ENCODE measurements at regions not wholly inside any gene's neighbourhood (a gene's known extent, or its start where the extent isn't known, plus 50 kb on each side); places are given as distances from the start of the nearest gene placed in this dataset.

- H3K9me3 Mint-ChIP-seq, result no peaks in the 10 kb centered on the region
- no peaks in the 10 kb centered on the region for H3K27me3 Mint-ChIP-seq (ENCODE audit: low read depth)
- H3K4me1 Mint-ChIP-seq, result no peaks in the 10 kb centered on the region
- no peak overlapping the region for H3K27ac Mint-ChIP-seq
- H3K4me3 Mint-ChIP-seq, result no peak overlapping the region
- no peaks in the 10 kb centered on the region for H3K36me3 Mint-ChIP-seq (ENCODE audit: low read depth)
- no peak for TF ChIP-seq CTCF (IDR thresholded peaks at IDR 0.05; ENCODE audit: unreplicated experiment in 3 of 3)
These were observed 87.7 kb downstream of the DSEL start for GRCh38 chr18:67428805-67429204.

- H3K36me3 Mint-ChIP-seq (ENCODE audit: low read depth), result no peaks in the 10 kb centered on the region
- H3K27ac Mint-ChIP-seq, result no peak overlapping the region
- H3K9me3 Mint-ChIP-seq, result no peaks in the 10 kb centered on the region
- H3K4me1 Mint-ChIP-seq, result no peaks in the 10 kb centered on the region
- no peak for TF ChIP-seq CTCF (IDR thresholded peaks at IDR 0.05; ENCODE audit: unreplicated experiment in 3 of 3)
- no peaks in the 10 kb centered on the region for H3K27me3 Mint-ChIP-seq (ENCODE audit: low read depth)
- no peak overlapping the region for H3K4me3 Mint-ChIP-seq
These were observed 88.4 kb downstream of the DSEL start for GRCh38 chr18:67428158-67428557.

- Mint-ChIP-seq H3K4me3 (no peak overlapping the region), H3K27me3 (ENCODE audit: low read depth) (no peaks in the 10 kb centered on the region), H3K9me3 (no peaks in the 10 kb centered on the region), H3K4me1 (no peaks in the 10 kb centered on the region), H3K27ac (no peak overlapping the region), H3K36me3 (ENCODE audit: low read depth) (no peaks in the 10 kb centered on the region)
- TF ChIP-seq CTCF (IDR thresholded peaks at IDR 0.05; ENCODE audit: unreplicated experiment in 3 of 3), result no peak
These were observed 90.0 kb downstream of the DSEL start for GRCh38 chr18:67426486-67426885.

DNA sequence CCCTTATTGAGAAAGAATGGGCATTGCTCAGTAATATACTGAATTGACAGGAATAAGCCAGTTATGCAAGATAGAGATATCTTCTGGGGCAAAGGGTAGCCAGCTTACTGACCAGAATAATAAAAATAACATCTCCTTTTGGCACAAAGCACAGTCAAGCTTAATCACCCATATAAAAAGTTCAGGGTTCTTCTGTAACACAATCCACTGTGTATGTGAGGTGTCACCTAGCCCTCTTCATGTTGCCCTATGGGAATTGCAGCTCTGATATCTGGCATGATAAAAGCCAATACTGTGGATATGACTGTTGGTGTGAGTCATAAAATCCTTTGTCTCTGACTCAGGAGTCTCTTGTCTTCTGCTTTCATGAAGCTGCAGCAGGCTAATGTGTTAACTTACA lies 90.8 kb downstream of the DSEL start:
- no peak for TF ChIP-seq CTCF (IDR thresholded peaks at IDR 0.05; ENCODE audit: unreplicated experiment in 3 of 3)
- Mint-ChIP-seq H3K27me3 (ENCODE audit: low read depth) (no peaks in the 10 kb centered on the region), H3K4me3 (no peak overlapping the region), H3K9me3 (no peaks in the 10 kb centered on the region), H3K27ac (no peak overlapping the region), H3K4me1 (no peaks in the 10 kb centered on the region), H3K36me3 (ENCODE audit: low read depth) (no peaks in the 10 kb centered on the region)

DNA sequence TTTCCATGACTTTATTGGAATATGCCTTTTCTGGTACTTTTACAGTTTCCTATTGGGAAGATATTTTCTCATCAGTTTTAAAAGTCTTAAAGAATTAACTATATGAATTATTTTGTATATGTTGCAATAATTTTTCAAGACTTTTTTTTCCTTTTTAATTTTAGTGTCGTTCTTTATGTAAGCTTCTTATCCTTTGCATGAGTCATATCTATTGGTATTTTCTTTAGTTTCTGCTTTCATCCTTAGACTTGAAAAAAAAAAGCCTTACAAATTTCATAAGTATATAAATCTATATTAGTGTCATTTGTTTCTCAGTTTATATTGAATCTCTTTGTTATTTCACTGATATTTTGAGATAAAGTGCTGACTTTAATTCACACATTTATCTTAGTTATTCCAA lies 94.9 kb downstream of the DSEL start:
- H3K27me3 Mint-ChIP-seq (ENCODE audit: low read depth), result no peaks in the 10 kb centered on the region
- no peak for TF ChIP-seq CTCF (IDR thresholded peaks at IDR 0.05; ENCODE audit: unreplicated experiment in 3 of 3)
- H3K9me3 Mint-ChIP-seq, result no peaks in the 10 kb centered on the region
- no peaks in the 10 kb centered on the region for H3K4me1 Mint-ChIP-seq
- no peaks in the 10 kb centered on the region for H3K36me3 Mint-ChIP-seq (ENCODE audit: low read depth)
- H3K27ac Mint-ChIP-seq, result no peak overlapping the region
- H3K4me3 Mint-ChIP-seq, result no peak overlapping the region

GRCh38 chr18:67417864-67418523 lies 98.5 kb downstream of the DSEL start:
- Mint-ChIP-seq H3K4me1 (no peaks in the 10 kb centered on the region), H3K4me3 (no peak overlapping the region), H3K9me3 (no peaks in the 10 kb centered on the region), H3K36me3 (ENCODE audit: low read depth) (no peaks in the 10 kb centered on the region), H3K27ac (no peak overlapping the region), H3K27me3 (ENCODE audit: low read depth) (no peaks in the 10 kb centered on the region)
- no peak for TF ChIP-seq CTCF (IDR thresholded peaks at IDR 0.05; ENCODE audit: unreplicated experiment in 3 of 3)
